ENCODE measurements at regions not wholly inside any gene's neighbourhood (a gene's known extent, or its start where the extent isn't known, plus 50 kb on each side); places are given as distances from the start of the nearest gene placed in this dataset.

- Histone ChIP-seq H3K36me3 (ENCODE audit: control insufficient read depth in 2 of 2, insufficient read depth in 2 of 2, low read length in 2 of 2) (no peaks in the 10 kb centered on the region), H3K9ac (ENCODE audit: low read depth in 1 of 2, low read length in 2 of 2) (no peak overlapping the region), H3K4me3 (ENCODE audit: low read length in 2 of 2) (peak overlapping the region in 1 of 2 donors; percentile 51), H3K27me3 (ENCODE audit: control insufficient read depth in 2 of 2, insufficient read depth in 2 of 2, low read length in 2 of 2) (no peaks in the 10 kb centered on the region), H3K4me1 (ENCODE audit: control insufficient read depth in 2 of 2, insufficient read depth in 2 of 2, low read length in 2 of 2) (no peaks in the 10 kb centered on the region), H3K27ac (ENCODE audit: low read depth in 2 of 2, low read length in 2 of 2) (peak overlapping the region; percentile 7 to 63), H3K9me3 (ENCODE audit: control insufficient read depth in 2 of 2, low read length in 2 of 2) (no peaks in the 10 kb centered on the region)
These were observed 100.0 kb upstream of the RIPOR2 start for GRCh38 chr6:25035512-25036435.

DNA sequence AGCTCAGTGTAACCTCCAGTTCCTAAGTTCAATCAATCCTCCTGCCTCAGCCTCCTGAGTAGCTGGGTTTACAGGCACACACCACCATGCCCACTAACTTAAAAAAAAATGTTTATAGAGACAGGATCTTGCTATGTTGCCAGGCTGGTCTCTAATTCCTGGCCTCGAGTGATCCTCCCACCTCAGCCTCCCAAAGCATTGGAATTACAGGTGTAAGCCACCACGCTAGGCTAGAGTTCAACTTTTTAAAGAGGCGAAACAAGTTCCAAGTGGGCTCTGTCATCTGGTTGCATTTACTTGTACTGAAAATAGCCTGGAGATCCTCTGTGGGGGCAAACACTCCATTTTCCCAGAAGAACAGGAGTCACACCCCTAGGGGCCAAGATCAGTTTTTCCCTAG, 100.7 kb upstream of the RIPOR2 start:
- no peak overlapping the region for H3K4me3 ChIP-seq (ENCODE audit: low read length in 2 of 2)
- H3K27me3 ChIP-seq (ENCODE audit: control insufficient read depth in 2 of 2, insufficient read depth in 2 of 2, low read length in 2 of 2), result no peaks in the 10 kb centered on the region
- H3K9me3 ChIP-seq (ENCODE audit: control insufficient read depth in 2 of 2, low read length in 2 of 2), result no peaks in the 10 kb centered on the region
- no peak overlapping the region for H3K9ac ChIP-seq (ENCODE audit: low read depth in 1 of 2, low read length in 2 of 2)
- no peaks in the 10 kb centered on the region for H3K4me1 ChIP-seq (ENCODE audit: control insufficient read depth in 2 of 2, insufficient read depth in 2 of 2, low read length in 2 of 2)
- H3K27ac ChIP-seq (ENCODE audit: low read depth in 2 of 2, low read length in 2 of 2), result no peak overlapping the region
- no peaks in the 10 kb centered on the region for H3K36me3 ChIP-seq (ENCODE audit: control insufficient read depth in 2 of 2, insufficient read depth in 2 of 2, low read length in 2 of 2)

GRCh38 chr6:25038300-25038699, 102.5 kb upstream of the RIPOR2 start:
- H3K4me3 ChIP-seq (ENCODE audit: low read length in 2 of 2), result no peak overlapping the region
- H3K4me1 ChIP-seq (ENCODE audit: control insufficient read depth in 2 of 2, insufficient read depth in 2 of 2, low read length in 2 of 2), result no peaks in the 10 kb centered on the region
- H3K27ac ChIP-seq (ENCODE audit: low read depth in 2 of 2, low read length in 2 of 2), result no peak overlapping the region
- no peak overlapping the region for H3K9ac ChIP-seq (ENCODE audit: low read depth in 1 of 2, low read length in 2 of 2)
- H3K36me3 ChIP-seq (ENCODE audit: control insufficient read depth in 2 of 2, insufficient read depth in 2 of 2, low read length in 2 of 2), result no peaks in the 10 kb centered on the region
- no peaks in the 10 kb centered on the region for H3K9me3 ChIP-seq (ENCODE audit: control insufficient read depth in 2 of 2, low read length in 2 of 2)
- no peaks in the 10 kb centered on the region for H3K27me3 ChIP-seq (ENCODE audit: control insufficient read depth in 2 of 2, insufficient read depth in 2 of 2, low read length in 2 of 2)

DNA sequence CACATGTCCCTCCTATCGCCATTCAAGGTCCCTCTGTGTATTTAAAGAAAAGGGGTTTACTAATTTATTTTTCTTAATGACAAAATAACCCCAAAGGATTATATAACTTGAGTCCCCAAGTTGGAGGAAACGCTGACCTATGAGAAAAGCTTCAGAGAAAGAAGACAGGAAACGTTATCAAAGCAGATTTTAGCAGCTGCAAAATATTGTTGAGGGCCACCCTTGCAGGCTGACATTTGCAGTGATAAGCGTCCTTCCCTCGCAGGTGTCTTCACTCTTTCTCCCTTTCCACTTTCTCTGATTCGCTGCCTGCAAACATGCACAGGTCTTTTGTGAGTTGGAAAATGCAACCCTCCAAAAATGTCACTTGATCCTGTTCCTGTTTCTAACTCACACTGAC, 103.2 kb upstream of the RIPOR2 start:
- no peaks in the 10 kb centered on the region for H3K4me1 ChIP-seq (ENCODE audit: control insufficient read depth in 2 of 2, insufficient read depth in 2 of 2, low read length in 2 of 2)
- H3K4me3 ChIP-seq (ENCODE audit: low read length in 2 of 2), result no peak overlapping the region
- no peaks in the 10 kb centered on the region for H3K36me3 ChIP-seq (ENCODE audit: control insufficient read depth in 2 of 2, insufficient read depth in 2 of 2, low read length in 2 of 2)
- no peak overlapping the region for H3K9ac ChIP-seq (ENCODE audit: low read depth in 1 of 2, low read length in 2 of 2)
- no peaks in the 10 kb centered on the region for H3K27me3 ChIP-seq (ENCODE audit: control insufficient read depth in 2 of 2, insufficient read depth in 2 of 2, low read length in 2 of 2)
- no peak overlapping the region for H3K27ac ChIP-seq (ENCODE audit: low read depth in 2 of 2, low read length in 2 of 2)
- H3K9me3 ChIP-seq (ENCODE audit: control insufficient read depth in 2 of 2, low read length in 2 of 2), result no peaks in the 10 kb centered on the region

GRCh38 chr6:25041485-25042035, 105.8 kb upstream of the RIPOR2 start:
- Histone ChIP-seq H3K36me3 (ENCODE audit: control insufficient read depth in 2 of 2, insufficient read depth in 2 of 2, low read length in 2 of 2) (no peaks in the 10 kb centered on the region), H3K4me1 (ENCODE audit: control insufficient read depth in 2 of 2, insufficient read depth in 2 of 2, low read length in 2 of 2) (no peaks in the 10 kb centered on the region), H3K27ac (ENCODE audit: low read depth in 2 of 2, low read length in 2 of 2) (peak overlapping the region in 1 of 2 donors; percentile 26), H3K4me3 (ENCODE audit: low read length in 2 of 2) (peak overlapping the region; percentile 49 to 68), H3K27me3 (ENCODE audit: control insufficient read depth in 2 of 2, insufficient read depth in 2 of 2, low read length in 2 of 2) (no peaks in the 10 kb centered on the region), H3K9ac (ENCODE audit: low read depth in 1 of 2, low read length in 2 of 2) (peak overlapping the region; percentile 50 to 58), H3K9me3 (ENCODE audit: control insufficient read depth in 2 of 2, low read length in 2 of 2) (no peaks in the 10 kb centered on the region)

- H3K4me3 ChIP-seq (ENCODE audit: low read length in 2 of 2), result peak overlapping the region in 1 of 2 donors; percentile 68
- H3K4me1 ChIP-seq (ENCODE audit: control insufficient read depth in 2 of 2, insufficient read depth in 2 of 2, low read length in 2 of 2), result no peaks in the 10 kb centered on the region
- H3K9me3 ChIP-seq (ENCODE audit: control insufficient read depth in 2 of 2, low read length in 2 of 2), result no peaks in the 10 kb centered on the region
- peak overlapping the region in 1 of 2 donors; percentile 17 for H3K27ac ChIP-seq (ENCODE audit: low read depth in 2 of 2, low read length in 2 of 2)
- no peaks in the 10 kb centered on the region for H3K36me3 ChIP-seq (ENCODE audit: control insufficient read depth in 2 of 2, insufficient read depth in 2 of 2, low read length in 2 of 2)
- no peaks in the 10 kb centered on the region for H3K27me3 ChIP-seq (ENCODE audit: control insufficient read depth in 2 of 2, insufficient read depth in 2 of 2, low read length in 2 of 2)
- H3K9ac ChIP-seq (ENCODE audit: low read depth in 1 of 2, low read length in 2 of 2), result no peak overlapping the region
These were observed 106.3 kb upstream of the RIPOR2 start for GRCh38 chr6:25042036-25042521.

DNA sequence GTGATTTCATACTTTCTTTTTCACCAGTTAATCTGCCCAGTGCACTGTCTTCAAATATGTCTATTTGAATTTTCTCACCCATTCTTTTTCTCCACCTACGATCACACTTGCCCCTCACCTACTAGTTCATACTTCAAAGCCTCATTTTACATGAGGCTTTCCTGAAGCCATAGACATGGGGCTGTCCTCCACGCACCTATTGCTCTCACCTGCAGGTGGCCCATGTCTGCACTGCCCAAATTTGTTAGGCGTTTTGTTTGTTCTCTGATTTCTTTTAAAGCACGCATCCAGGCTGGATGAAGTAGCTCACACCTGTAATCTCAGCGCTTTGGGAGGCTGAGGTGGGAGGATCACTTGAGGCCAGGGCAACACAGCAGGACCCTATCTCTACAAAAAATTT, 106.8 kb upstream of the RIPOR2 start:
- Histone ChIP-seq H3K4me3 (ENCODE audit: low read length in 2 of 2) (peak overlapping the region in 1 of 2 donors; percentile 68), H3K27me3 (ENCODE audit: control insufficient read depth in 2 of 2, insufficient read depth in 2 of 2, low read length in 2 of 2) (no peaks in the 10 kb centered on the region), H3K9me3 (ENCODE audit: control insufficient read depth in 2 of 2, low read length in 2 of 2) (no peaks in the 10 kb centered on the region), H3K36me3 (ENCODE audit: control insufficient read depth in 2 of 2, insufficient read depth in 2 of 2, low read length in 2 of 2) (no peaks in the 10 kb centered on the region), H3K4me1 (ENCODE audit: control insufficient read depth in 2 of 2, insufficient read depth in 2 of 2, low read length in 2 of 2) (no peaks in the 10 kb centered on the region), H3K27ac (ENCODE audit: low read depth in 2 of 2, low read length in 2 of 2) (peak overlapping the region in 1 of 2 donors; percentile 17), H3K9ac (ENCODE audit: low read depth in 1 of 2, low read length in 2 of 2) (no peak overlapping the region)

GRCh38 chr6:25042984-25043725, 107.4 kb upstream of the RIPOR2 start:
- no peak overlapping the region for H3K4me3 ChIP-seq (ENCODE audit: low read length in 2 of 2)
- H3K9me3 ChIP-seq (ENCODE audit: control insufficient read depth in 2 of 2, low read length in 2 of 2), result no peaks in the 10 kb centered on the region
- no peak overlapping the region for H3K9ac ChIP-seq (ENCODE audit: low read depth in 1 of 2, low read length in 2 of 2)
- H3K36me3 ChIP-seq (ENCODE audit: control insufficient read depth in 2 of 2, insufficient read depth in 2 of 2, low read length in 2 of 2), result no peaks in the 10 kb centered on the region
- no peak overlapping the region for H3K27ac ChIP-seq (ENCODE audit: low read depth in 2 of 2, low read length in 2 of 2)
- no peaks in the 10 kb centered on the region for H3K27me3 ChIP-seq (ENCODE audit: control insufficient read depth in 2 of 2, insufficient read depth in 2 of 2, low read length in 2 of 2)
- H3K4me1 ChIP-seq (ENCODE audit: control insufficient read depth in 2 of 2, insufficient read depth in 2 of 2, low read length in 2 of 2), result no peaks in the 10 kb centered on the region

DNA sequence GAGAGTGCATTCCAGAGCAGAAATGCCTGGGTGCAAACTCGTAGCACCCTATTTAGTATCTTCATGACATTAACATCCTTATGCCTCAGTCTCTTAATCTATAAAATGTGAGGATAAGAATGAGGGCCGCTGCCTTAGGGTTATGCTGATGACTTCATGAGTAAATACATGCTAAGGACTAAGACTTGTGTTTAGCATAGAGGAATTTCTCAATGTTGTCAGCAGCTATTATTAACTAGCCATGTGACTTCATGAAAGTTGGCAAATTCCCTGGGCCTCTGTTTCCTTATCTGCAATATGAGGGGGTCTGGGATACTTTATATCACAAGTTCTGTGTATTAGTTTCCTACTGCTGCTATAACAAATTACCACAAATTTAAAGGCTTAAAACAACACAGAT, 108.1 kb upstream of the RIPOR2 start:
- H3K4me1 ChIP-seq (ENCODE audit: control insufficient read depth in 2 of 2, insufficient read depth in 2 of 2, low read length in 2 of 2), result no peaks in the 10 kb centered on the region

GRCh38 chr6:25046942-25047341, 111.2 kb upstream of the RIPOR2 start:
- no peak overlapping the region for H3K4me3 ChIP-seq (ENCODE audit: low read length in 2 of 2)
- H3K27me3 ChIP-seq (ENCODE audit: control insufficient read depth in 2 of 2, insufficient read depth in 2 of 2, low read length in 2 of 2), result no peaks in the 10 kb centered on the region
- H3K9ac ChIP-seq (ENCODE audit: low read depth in 1 of 2, low read length in 2 of 2), result no peak overlapping the region
- H3K4me1 ChIP-seq (ENCODE audit: control insufficient read depth in 2 of 2, insufficient read depth in 2 of 2, low read length in 2 of 2), result peaks cover 5 to 11% of the 10 kb centered on the region in 2 donors
- no peaks in the 10 kb centered on the region for H3K36me3 ChIP-seq (ENCODE audit: control insufficient read depth in 2 of 2, insufficient read depth in 2 of 2, low read length in 2 of 2)
- no peak overlapping the region for H3K27ac ChIP-seq (ENCODE audit: low read depth in 2 of 2, low read length in 2 of 2)
- H3K9me3 ChIP-seq (ENCODE audit: control insufficient read depth in 2 of 2, low read length in 2 of 2), result no peaks in the 10 kb centered on the region

More for the DNA sequence above, 108.1 kb upstream of the RIPOR2 start:
- Histone ChIP-seq H3K36me3 (ENCODE audit: control insufficient read depth in 2 of 2, insufficient read depth in 2 of 2, low read length in 2 of 2) (no peaks in the 10 kb centered on the region), H3K9ac (ENCODE audit: low read depth in 1 of 2, low read length in 2 of 2) (no peak overlapping the region), H3K27me3 (ENCODE audit: control insufficient read depth in 2 of 2, insufficient read depth in 2 of 2, low read length in 2 of 2) (no peaks in the 10 kb centered on the region), H3K4me3 (ENCODE audit: low read length in 2 of 2) (no peak overlapping the region), H3K9me3 (ENCODE audit: control insufficient read depth in 2 of 2, low read length in 2 of 2) (no peaks in the 10 kb centered on the region), H3K27ac (ENCODE audit: low read depth in 2 of 2, low read length in 2 of 2) (no peak overlapping the region)

Data from mucosa of rectum (tissue), 2 donors.